GM12878 (cell line): ENCODE measurements at regions not wholly inside any gene's neighbourhood (a gene's known extent, or its start where the extent isn't known, plus 50 kb on each side); places are given as distances from the start of the nearest gene placed in this dataset.
A peak's percentile ranks its signal among the peaks of the same experiment; 100 is the strongest.

ENCODE experiments used
- ATAC-seq: fragments of 200-7000 bp; cut with Tn5 transposase; 3 replicates; pipeline ENCODE4 v1.9.1; 2020; ENCODE audit warnings: mild to moderate bottlenecking, moderate library complexity
- BruUV-seq: library from RNA; stranded (reverse); fragments of 400-500 nt; replicated peaks from 2 replicates; lab custom pipeline; 2021; lab: Mats Ljungman, UMichigan
- CTCF ChIA-PET: fragments of 300-600 bp; sonication (Branson Sonifier 250); formaldehyde crosslinking; extraction: SDS; loops from one replicate; lab custom pipeline; 2021; ENCODE audit warnings: inconsistent platforms; lab: Yijun Ruan, JAX
- POLR2A ChIA-PET: fragments of 350-600 bp; formaldehyde crosslinking; extraction: SDS; loops from one replicate; lab custom pipeline; 2021; ENCODE audit warnings: inconsistent platforms; lab: Charles Lee
- RAD21 ChIA-PET: fragments of 300-600 bp; sonication (Branson Sonifier 250); formaldehyde crosslinking; loops from one replicate; lab custom pipeline; 2023; ENCODE audit warnings: antibody characterized with exemption; ENCODE audit not compliant: unreplicated experiment; lab: Charles Lee
- SMC1A ChIA-PET: fragments of 300-600 bp; sonication (Branson Sonifier 250); formaldehyde crosslinking; loops from one replicate; lab custom pipeline; 2023; ENCODE audit not compliant: unreplicated experiment, uncharacterized antibody; lab: Charles Lee
- DNase-seq: peaks from one replicate; pipeline ENCODE4 v3.0.0-alpha.2; 2011; ENCODE audit warnings: low read depth, low spot score
- FAIRE-seq: peaks from 3 replicates; lab custom pipeline; 2011; peaks lifted over from hg19 to GRCh38; lab: Jason Lieb, UNC
- H2AFZ ChIP-seq: 2 replicates; pipeline ENCODE4 v1.6.0; 2011; ENCODE audit warnings: low read depth, low read length, control low read depth; ENCODE audit not compliant: control insufficient read depth
- H3K27ac ChIP-seq: 2 replicates; pipeline ENCODE4 v1.5.1; 2011; ENCODE audit warnings: control low read depth; ENCODE audit not compliant: control insufficient read depth, insufficient read depth
- H3K27me3 ChIP-seq, 2 experiments: replicated peaks in 1 of 2; 2 replicates each; pipeline versions ENCODE4 v1.6.0 to v1.6.1; 2011; ENCODE audit warnings: low read length in 1 of 2; ENCODE audit not compliant: control insufficient read depth in 2 of 2, insufficient read depth in 2 of 2
- H3K36me3 ChIP-seq, 2 experiments: 2 replicates each; pipeline ENCODE4 v1.5.1; 2011; ENCODE audit warnings: low read length in 1 of 2; ENCODE audit not compliant: control insufficient read depth in 2 of 2, insufficient read depth in 2 of 2
- H3K4me1 ChIP-seq: 2 replicates; pipeline ENCODE4 v1.6.1; 2011; ENCODE audit warnings: mild to moderate bottlenecking, low read length, moderate library complexity, mixed read lengths; ENCODE audit not compliant: control insufficient read depth, insufficient read depth
- H3K4me2 ChIP-seq: 2 replicates; pipeline ENCODE4 v1.6.0; 2011; ENCODE audit warnings: control low read depth; ENCODE audit not compliant: control insufficient read depth, insufficient read depth
- H3K4me3 ChIP-seq: fragments of 200-600 bp; sonication (generic); 2 replicates; pipeline ENCODE4 v1.5.1; 2016
- H3K79me2 ChIP-seq: 2 replicates; pipeline ENCODE4 v1.6.0; 2011; ENCODE audit warnings: low read length; ENCODE audit not compliant: control insufficient read depth, insufficient read depth
- H3K9ac ChIP-seq: 2 replicates; pipeline ENCODE4 v1.8.0; 2011; ENCODE audit warnings: low read length, control low read depth, mixed read lengths; ENCODE audit not compliant: control insufficient read depth, insufficient read depth
- H3K9me3 ChIP-seq: replicated peaks from 3 replicates; pipeline ENCODE4 v1.5.1; 2011; ENCODE audit warnings: mild to moderate bottlenecking, low read length; ENCODE audit not compliant: control insufficient read depth, insufficient read depth
- H4K20me1 ChIP-seq: 2 replicates; pipeline ENCODE4 v1.6.0; 2011; ENCODE audit not compliant: control insufficient read depth, insufficient read depth
- CHD2 ChIP-seq: IDR thresholded peaks from 2 replicates; pipeline ENCODE4 v1.6.1; 2011; ENCODE audit warnings: low read depth, low read length, improper control_type of control experiment, borderline replicate concordance
- JUNB ChIP-seq: IDR thresholded peaks from 2 replicates; pipeline ENCODE4 v1.6.1; 2016; ENCODE audit warnings: antibody characterized with exemption, mild to moderate bottlenecking
- MEF2B ChIP-seq: fragments of 450-650 bp; IDR thresholded peaks from 2 replicates; pipeline ENCODE4 v1.6.1; 2018; ENCODE audit warnings: mild to moderate bottlenecking, moderate library complexity; ENCODE audit not compliant: partially characterized antibody, poor library complexity, severe bottlenecking
- MXI1 ChIP-seq: fragments of 150-350 bp; IDR thresholded peaks from 2 replicates; pipeline ENCODE4 v1.6.1; 2011; ENCODE audit warnings: low read depth, mild to moderate bottlenecking, inconsistent platforms, low read length, improper control_type of control experiment
- NKRF ChIP-seq: fragments of 450-650 bp; conservative IDR thresholded peaks from 2 replicates; pipeline ENCODE4 v1.6.1; 2017; ENCODE audit warnings: mild to moderate bottlenecking, moderate library complexity
- POLR2A ChIP-seq: IDR thresholded peaks from 2 replicates; pipeline ENCODE4 v1.6.1; 2011; ENCODE audit warnings: low read depth, mild to moderate bottlenecking, low read length
- RAD51 ChIP-seq: fragments of 450-650 bp; IDR thresholded peaks from 2 replicates; pipeline ENCODE4 v1.6.1; 2016; ENCODE audit warnings: moderate library complexity, mild to moderate bottlenecking, inconsistent platforms
- RBBP5 ChIP-seq: fragments of 200-600 bp; sonication (generic); conservative IDR thresholded peaks from 2 replicates; pipeline ENCODE4 v1.6.1; 2016
- SP1 ChIP-seq: IDR thresholded peaks from one replicate; pipeline ENCODE4 v1.6.1; 2011; ENCODE audit warnings: low read depth, low read length
- SPI1 ChIP-seq: IDR thresholded peaks from 2 replicates; pipeline ENCODE4 v1.6.1; 2011; ENCODE audit warnings: low read depth, mild to moderate bottlenecking, low read length, moderate library complexity, borderline replicate concordance; ENCODE audit not compliant: insufficient read depth
- TARDBP ChIP-seq: IDR thresholded peaks from 2 replicates; pipeline ENCODE4 v1.6.1; 2016; ENCODE audit warnings: borderline replicate concordance
- ZNF207 ChIP-seq: fragments of 450-650 bp; IDR thresholded peaks from 2 replicates; pipeline ENCODE4 v1.6.1; 2014; ENCODE audit warnings: antibody characterized with exemption, mild to moderate bottlenecking, borderline replicate concordance
- WGBS: methylation state at CpG from one replicate; pipeline ENCODE4 v1.1.6; 2016; ENCODE audit warnings: low lambda C conversion rate; ENCODE audit not compliant: insufficient replicate concordance, insufficient coverage; ENCODE audit errors: missing lambda C conversion rate; 5-methylcytosine and 5-hydroxymethylcytosine counted together
- in situ Hi-C: fragments of 300-500 bp; cut with MboI; formaldehyde crosslinking; loops from 9 replicates; pipeline ENCODE4 v1.14.3; 2018; ENCODE audit warnings: mixed read lengths
- intact Hi-C: fragments of 100-400 bp; cut with micrococcal nuclease; formaldehyde crosslinking; loops from one replicate; pipeline ENCODE4 v1.14.2; 2022; ENCODE audit not compliant: unreplicated experiment
- TF ChIP-seq, protein P1 (sequence below): fragments of 450-650 bp; IDR thresholded peaks from 2 replicates; pipeline ENCODE4 v1.6.1; 2017; ENCODE audit warnings: low read depth, mild to moderate bottlenecking, moderate library complexity
- TF ChIP-seq, protein P2 (sequence below): IDR thresholded peaks from 2 replicates; pipeline ENCODE4 v1.6.1; 2011; ENCODE audit warnings: borderline replicate concordance, low read depth, mild to moderate bottlenecking, moderate library complexity, low read length; ENCODE audit not compliant: insufficient read depth, poor library complexity, severe bottlenecking
- TF ChIP-seq, protein P3 (sequence below): fragments of 450-650 bp; formaldehyde crosslinking; IDR thresholded peaks from 2 replicates; pipeline ENCODE4 v1.4.0; 2020; ENCODE audit warnings: mild to moderate bottlenecking, moderate library complexity

DNA sequence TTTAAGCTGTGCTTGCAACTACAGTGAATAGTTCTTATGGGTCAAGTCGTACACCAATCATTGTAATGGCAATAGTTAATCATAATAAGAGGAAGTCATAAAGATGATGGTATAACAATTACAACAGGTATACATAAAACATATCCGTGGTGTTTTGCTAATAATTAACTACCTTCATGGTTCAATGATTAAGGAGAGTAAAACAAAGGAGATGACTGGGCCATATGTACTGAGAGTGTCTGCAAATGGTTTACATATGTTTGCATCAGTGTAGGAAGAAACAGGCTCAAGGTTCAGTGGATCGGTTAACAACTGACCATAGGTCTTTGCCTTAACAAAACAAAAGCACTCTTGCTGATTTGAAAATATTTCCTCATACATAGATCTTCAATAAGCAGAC lies 253.0 kb downstream of the COX7B2 start:
- no peak overlapping the region for H3K9ac ChIP-seq
- H4K20me1 ChIP-seq: no peaks in the 10 kb centered on the region
- no peaks in the 10 kb centered on the region for H3K27me3 ChIP-seq
- ChIA-PET SMC1A (no interaction called here), RAD21 (no interaction called here), CTCF (no interaction called here), POLR2A (no interaction called here)
- TF ChIP-seq RBBP5 (no peak), MXI1 (no peak), RAD51 (no peak), MEF2B (no peak), SP1 (no peak), ZNF207 (no peak), TARDBP (no peak), NKRF (no peak), SPI1 (no peak), JUNB (no peak), CHD2 (no peak), POLR2A (no peak)
- TF ChIP-seq, protein P1, sequence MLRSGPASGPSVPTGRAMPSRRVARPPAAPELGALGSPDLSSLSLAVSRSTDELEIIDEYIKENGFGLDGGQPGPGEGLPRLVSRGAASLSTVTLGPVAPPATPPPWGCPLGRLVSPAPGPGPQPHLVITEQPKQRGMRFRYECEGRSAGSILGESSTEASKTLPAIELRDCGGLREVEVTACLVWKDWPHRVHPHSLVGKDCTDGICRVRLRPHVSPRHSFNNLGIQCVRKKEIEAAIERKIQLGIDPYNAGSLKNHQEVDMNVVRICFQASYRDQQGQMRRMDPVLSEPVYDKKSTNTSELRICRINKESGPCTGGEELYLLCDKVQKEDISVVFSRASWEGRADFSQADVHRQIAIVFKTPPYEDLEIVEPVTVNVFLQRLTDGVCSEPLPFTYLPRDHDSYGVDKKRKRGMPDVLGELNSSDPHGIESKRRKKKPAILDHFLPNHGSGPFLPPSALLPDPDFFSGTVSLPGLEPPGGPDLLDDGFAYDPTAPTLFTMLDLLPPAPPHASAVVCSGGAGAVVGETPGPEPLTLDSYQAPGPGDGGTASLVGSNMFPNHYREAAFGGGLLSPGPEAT: no peak
- TF ChIP-seq, protein P2, sequence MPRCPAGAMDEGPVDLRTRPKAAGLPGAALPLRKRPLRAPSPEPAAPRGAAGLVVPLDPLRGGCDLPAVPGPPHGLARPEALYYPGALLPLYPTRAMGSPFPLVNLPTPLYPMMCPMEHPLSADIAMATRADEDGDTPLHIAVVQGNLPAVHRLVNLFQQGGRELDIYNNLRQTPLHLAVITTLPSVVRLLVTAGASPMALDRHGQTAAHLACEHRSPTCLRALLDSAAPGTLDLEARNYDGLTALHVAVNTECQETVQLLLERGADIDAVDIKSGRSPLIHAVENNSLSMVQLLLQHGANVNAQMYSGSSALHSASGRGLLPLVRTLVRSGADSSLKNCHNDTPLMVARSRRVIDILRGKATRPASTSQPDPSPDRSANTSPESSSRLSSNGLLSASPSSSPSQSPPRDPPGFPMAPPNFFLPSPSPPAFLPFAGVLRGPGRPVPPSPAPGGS: no peak
- TF ChIP-seq, protein P3, sequence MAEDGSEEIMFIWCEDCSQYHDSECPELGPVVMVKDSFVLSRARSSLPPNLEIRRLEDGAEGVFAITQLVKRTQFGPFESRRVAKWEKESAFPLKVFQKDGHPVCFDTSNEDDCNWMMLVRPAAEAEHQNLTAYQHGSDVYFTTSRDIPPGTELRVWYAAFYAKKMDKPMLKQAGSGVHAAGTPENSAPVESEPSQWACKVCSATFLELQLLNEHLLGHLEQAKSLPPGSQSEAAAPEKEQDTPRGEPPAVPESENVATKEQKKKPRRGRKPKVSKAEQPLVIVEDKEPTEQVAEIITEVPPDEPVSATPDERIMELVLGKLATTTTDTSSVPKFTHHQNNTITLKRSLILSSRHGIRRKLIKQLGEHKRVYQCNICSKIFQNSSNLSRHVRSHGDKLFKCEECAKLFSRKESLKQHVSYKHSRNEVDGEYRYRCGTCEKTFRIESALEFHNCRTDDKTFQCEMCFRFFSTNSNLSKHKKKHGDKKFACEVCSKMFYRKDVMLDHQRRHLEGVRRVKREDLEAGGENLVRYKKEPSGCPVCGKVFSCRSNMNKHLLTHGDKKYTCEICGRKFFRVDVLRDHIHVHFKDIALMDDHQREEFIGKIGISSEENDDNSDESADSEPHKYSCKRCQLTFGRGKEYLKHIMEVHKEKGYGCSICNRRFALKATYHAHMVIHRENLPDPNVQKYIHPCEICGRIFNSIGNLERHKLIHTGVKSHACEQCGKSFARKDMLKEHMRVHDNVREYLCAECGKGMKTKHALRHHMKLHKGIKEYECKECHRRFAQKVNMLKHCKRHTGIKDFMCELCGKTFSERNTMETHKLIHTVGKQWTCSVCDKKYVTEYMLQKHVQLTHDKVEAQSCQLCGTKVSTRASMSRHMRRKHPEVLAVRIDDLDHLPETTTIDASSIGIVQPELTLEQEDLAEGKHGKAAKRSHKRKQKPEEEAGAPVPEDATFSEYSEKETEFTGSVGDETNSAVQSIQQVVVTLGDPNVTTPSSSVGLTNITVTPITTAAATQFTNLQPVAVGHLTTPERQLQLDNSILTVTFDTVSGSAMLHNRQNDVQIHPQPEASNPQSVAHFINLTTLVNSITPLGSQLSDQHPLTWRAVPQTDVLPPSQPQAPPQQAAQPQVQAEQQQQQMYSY (CRISPR knock-in tag): no peak
- H3K9me3 ChIP-seq: no peaks in the 10 kb centered on the region
- H3K27ac ChIP-seq: no peak overlapping the region
- no peak for FAIRE-seq
- H3K4me3 ChIP-seq: no peak overlapping the region
- H3K4me1 ChIP-seq: no peaks in the 10 kb centered on the region
- H3K4me2 ChIP-seq: no peak overlapping the region
- DNase-seq: no peak
- peak; percentile 58 for ATAC-seq
- 33% methylated on average over 3 of the region's 3 CpGs for WGBS
- no peaks in the 10 kb centered on the region for H3K79me2 ChIP-seq
- no peak overlapping the region for H2AFZ ChIP-seq
- H3K36me3 ChIP-seq: no peaks in the 10 kb centered on the region
- BruUV-seq: no TSS peak
- intact Hi-C loops (no loop called here), in situ Hi-C loops (loop anchor here (25.0 kb wide), 1 partner anchor 1894 kb away; no protein-coding TSS in a partner anchor)
